ENCODE measurements at regions not wholly inside any gene's neighbourhood (a gene's known extent, or its start where the extent isn't known, plus 50 kb on each side); places are given as distances from the start of the nearest gene placed in this dataset.

- no peak for TF ChIP-seq CTCF (conservative IDR thresholded peaks at IDR 0.05; ENCODE audit: low read length)
- no peak for TF ChIP-seq EZH2phosphoT487 (IDR thresholded peaks at IDR 0.05; ENCODE audit: borderline replicate concordance, low read depth, low read length)
Measured at GRCh38 chr6:166861961-166862286, 94.4 kb downstream of the RNASET2 start.
